Activated naive CD8-positive, alpha-beta T cell treated with anti-CD3 and anti-CD28 coated beads for 36 hours (primary cell): ENCODE measurements at regions not wholly inside any gene's neighbourhood (a gene's known extent, or its start where the extent isn't known, plus 50 kb on each side); places are given as distances from the start of the nearest gene placed in this dataset.
"Not testable (repeated sequence)": the region's sequence is repeated elsewhere in the genome, so short reads cannot be mapped to it uniquely, and the experiment has no call there.

Experiments
- DNase-seq: peaks from one replicate; pipeline ENCODE4 v3.0.0; 2021
- H3K27ac Mint-ChIP-seq: one replicate; pipeline ENCODE4 v1.8.0; 2022; ENCODE audit warnings: mild to moderate bottlenecking, moderate library complexity, mixed read lengths
- H3K27me3 Mint-ChIP-seq: one replicate; pipeline ENCODE4 v1.8.0; 2022; ENCODE audit warnings: mild to moderate bottlenecking, mixed read lengths
- H3K36me3 Mint-ChIP-seq: one replicate; pipeline ENCODE4 v1.8.0; 2021; ENCODE audit warnings: mild to moderate bottlenecking, mixed read lengths
- H3K4me1 Mint-ChIP-seq: one replicate; pipeline ENCODE4 v1.8.0; 2021; ENCODE audit warnings: mixed read lengths
- H3K4me3 Mint-ChIP-seq: one replicate; pipeline ENCODE4 v1.8.0; 2022; ENCODE audit warnings: mild to moderate bottlenecking, moderate library complexity, mixed read lengths
- H3K9me3 Mint-ChIP-seq: one replicate; pipeline ENCODE4 v1.8.0; 2022; ENCODE audit warnings: mixed read lengths

DNA sequence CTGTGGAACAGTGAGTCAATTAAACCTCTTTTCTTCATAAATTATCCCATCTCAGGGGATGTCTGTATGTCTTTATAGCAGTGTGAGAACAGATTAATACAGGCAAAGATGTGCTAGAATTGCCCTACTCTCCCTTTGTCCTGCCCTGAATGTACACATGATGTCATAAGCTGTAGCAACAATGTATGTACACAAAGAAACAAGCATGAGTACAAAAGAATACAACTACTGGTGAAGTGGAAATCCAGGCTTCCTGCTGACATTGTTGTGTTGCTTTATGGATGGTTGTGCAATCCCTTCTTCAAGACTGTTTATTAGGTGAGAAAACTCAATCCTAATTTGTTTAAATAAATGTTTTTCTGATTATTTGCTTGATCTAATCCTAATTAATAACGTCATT, 446.6 kb downstream of the DSC3 start:
- no peak for DNase-seq
- Mint-ChIP-seq H3K4me3 (no peak overlapping the region), H3K36me3 (no peaks in the 10 kb centered on the region), H3K4me1 (no peaks in the 10 kb centered on the region), H3K9me3 (peaks cover 10% of the 10 kb centered on the region), H3K27ac (no peak overlapping the region), H3K27me3 (no peaks in the 10 kb centered on the region)

- not testable (repeated sequence) for H3K27ac Mint-ChIP-seq, DNase-seq, H3K27me3 Mint-ChIP-seq, H3K36me3 Mint-ChIP-seq, H3K4me1 Mint-ChIP-seq, H3K4me3 Mint-ChIP-seq
- H3K9me3 Mint-ChIP-seq, result peaks cover 10% of the 10 kb centered on the region
Measured at GRCh38 chr18:30594911-30595310, 447.6 kb downstream of the DSC3 start.

DNA sequence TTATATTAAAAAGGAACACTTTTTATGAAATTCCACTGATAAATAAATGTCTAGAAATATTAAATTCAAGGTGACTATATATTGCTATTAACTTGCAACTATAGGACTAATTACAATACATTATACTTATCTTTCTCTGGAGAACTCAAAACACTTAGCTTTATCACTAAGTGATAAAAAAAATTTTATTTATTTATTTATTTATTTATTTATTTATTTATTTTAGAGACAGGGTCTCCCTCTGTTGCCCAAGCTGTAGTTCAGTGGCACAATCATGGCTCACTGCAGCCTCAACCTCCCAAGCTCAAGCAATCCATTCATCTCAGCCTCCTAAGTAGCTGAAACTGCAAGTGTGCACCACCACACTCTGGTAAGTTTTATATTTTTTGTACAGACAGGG, 451.1 kb downstream of the DSC3 start:
- Mint-ChIP-seq H3K36me3 (no peaks in the 10 kb centered on the region), H3K4me1 (no peaks in the 10 kb centered on the region), H3K27ac (no peak overlapping the region), H3K4me3 (no peak overlapping the region), H3K9me3 (peaks cover 20% of the 10 kb centered on the region), H3K27me3 (no peaks in the 10 kb centered on the region)
- no peak for DNase-seq

DNA sequence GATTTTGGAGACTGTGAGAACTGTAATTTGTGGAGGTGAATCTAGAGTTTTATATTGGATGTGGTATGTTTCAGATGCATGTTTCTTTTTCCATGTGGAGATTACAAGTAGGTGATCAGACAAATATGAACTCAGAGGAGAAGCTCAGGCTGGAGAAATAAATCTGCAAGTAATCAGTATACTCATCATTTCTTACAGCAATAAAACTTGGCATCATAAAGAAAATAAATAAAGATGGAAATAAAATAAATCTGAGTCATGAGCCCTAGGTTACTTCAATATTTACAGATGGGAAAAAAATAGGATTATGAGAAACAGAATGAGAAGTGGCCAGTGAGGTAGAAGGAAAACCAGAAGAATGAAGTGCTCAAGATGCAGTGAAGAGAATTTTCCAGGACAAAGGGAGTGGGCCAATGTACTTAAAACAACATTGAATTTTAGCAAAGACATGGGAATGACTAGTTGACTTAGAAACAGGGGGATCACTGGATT, 453.8 kb downstream of the DSC3 start:
- H3K9me3 Mint-ChIP-seq, result peaks cover 20% of the 10 kb centered on the region

GRCh38 chr18:30583768-30584167, 458.8 kb downstream of the DSC3 start:
- Mint-ChIP-seq H3K9me3 (peaks cover 7% of the 10 kb centered on the region), H3K4me1 (no peaks in the 10 kb centered on the region), H3K27me3 (no peaks in the 10 kb centered on the region), H3K27ac (no peak overlapping the region), H3K36me3 (no peaks in the 10 kb centered on the region), H3K4me3 (no peak overlapping the region)
- DNase-seq, result no peak

More for the DNA sequence above, 453.8 kb downstream of the DSC3 start:
- Mint-ChIP-seq H3K4me3 (no peak overlapping the region), H3K27me3 (no peaks in the 10 kb centered on the region), H3K36me3 (no peaks in the 10 kb centered on the region), H3K4me1 (no peaks in the 10 kb centered on the region), H3K27ac (no peak overlapping the region)
- DNase-seq, result no peak

DNA sequence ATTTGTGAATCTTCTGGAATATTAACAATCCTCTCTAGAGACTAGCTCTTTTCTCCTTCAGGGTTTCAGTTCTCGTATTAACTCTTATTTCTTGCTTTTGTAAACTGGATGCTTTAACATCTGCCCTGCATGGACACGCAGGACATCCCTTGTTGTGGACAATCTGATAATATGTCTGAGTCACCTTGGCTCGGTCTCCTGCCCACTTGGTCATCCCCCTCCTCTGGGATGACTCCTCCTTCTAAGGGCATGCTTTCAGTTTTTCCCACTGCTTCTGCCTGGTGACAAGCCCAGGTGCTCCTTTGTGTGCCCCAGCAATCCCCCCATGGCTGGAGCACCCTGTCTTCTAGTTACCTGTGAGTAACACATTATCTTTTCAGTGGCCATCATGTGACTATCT, 460.5 kb downstream of the DSC3 start:
- Mint-ChIP-seq H3K4me3 (no peak overlapping the region), H3K27me3 (no peaks in the 10 kb centered on the region), H3K36me3 (no peaks in the 10 kb centered on the region), H3K27ac (no peak overlapping the region), H3K4me1 (no peaks in the 10 kb centered on the region), H3K9me3 (peaks cover 4% of the 10 kb centered on the region)
- DNase-seq, result no peak

GRCh38 chr18:30578707-30579106, 463.8 kb downstream of the DSC3 start:
- Mint-ChIP-seq H3K4me3 (no peak overlapping the region), H3K4me1 (no peaks in the 10 kb centered on the region)
- DNase-seq, result no peak

DNA sequence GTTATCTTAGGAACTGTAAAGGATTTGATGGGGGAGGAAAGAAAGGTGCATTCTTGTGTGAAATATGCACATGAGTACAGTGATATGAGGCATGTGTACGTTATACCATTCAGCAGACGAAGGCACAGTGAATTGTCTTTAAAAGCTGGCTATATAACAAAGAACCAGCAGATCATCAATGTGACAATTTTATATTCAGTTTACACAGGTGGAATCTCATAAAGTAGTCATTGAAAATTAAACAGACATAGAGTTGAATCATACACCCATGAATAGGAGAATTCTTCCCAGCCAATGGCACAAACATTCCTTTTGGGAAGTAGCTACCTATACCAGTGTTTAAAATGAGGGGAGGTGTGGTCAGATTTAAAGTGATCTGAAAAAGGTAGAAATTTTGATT, 470.3 kb downstream of the DSC3 start:
- Mint-ChIP-seq H3K4me3 (no peak overlapping the region), H3K27ac (no peak overlapping the region), H3K4me1 (no peaks in the 10 kb centered on the region)

More at GRCh38 chr18:30578707-30579106, 463.8 kb downstream of the DSC3 start:
- peaks cover 1% of the 10 kb centered on the region for H3K9me3 Mint-ChIP-seq
- no peak overlapping the region for H3K27ac Mint-ChIP-seq
- H3K27me3 Mint-ChIP-seq, result no peaks in the 10 kb centered on the region
- no peaks in the 10 kb centered on the region for H3K36me3 Mint-ChIP-seq

GRCh38 chr18:30568333-30568732, 474.2 kb downstream of the DSC3 start:
- peaks cover 7% of the 10 kb centered on the region for H3K9me3 Mint-ChIP-seq
- H3K36me3 Mint-ChIP-seq, result no peaks in the 10 kb centered on the region
- no peaks in the 10 kb centered on the region for H3K27me3 Mint-ChIP-seq
- no peak overlapping the region for H3K27ac Mint-ChIP-seq
- H3K4me1 Mint-ChIP-seq, result no peaks in the 10 kb centered on the region
- no peak overlapping the region for H3K4me3 Mint-ChIP-seq
- no peak for DNase-seq

More for the DNA sequence above, 470.3 kb downstream of the DSC3 start:
- Mint-ChIP-seq H3K36me3 (no peaks in the 10 kb centered on the region), H3K27me3 (no peaks in the 10 kb centered on the region), H3K9me3 (peaks cover 7% of the 10 kb centered on the region)
- DNase-seq, result no peak

DNA sequence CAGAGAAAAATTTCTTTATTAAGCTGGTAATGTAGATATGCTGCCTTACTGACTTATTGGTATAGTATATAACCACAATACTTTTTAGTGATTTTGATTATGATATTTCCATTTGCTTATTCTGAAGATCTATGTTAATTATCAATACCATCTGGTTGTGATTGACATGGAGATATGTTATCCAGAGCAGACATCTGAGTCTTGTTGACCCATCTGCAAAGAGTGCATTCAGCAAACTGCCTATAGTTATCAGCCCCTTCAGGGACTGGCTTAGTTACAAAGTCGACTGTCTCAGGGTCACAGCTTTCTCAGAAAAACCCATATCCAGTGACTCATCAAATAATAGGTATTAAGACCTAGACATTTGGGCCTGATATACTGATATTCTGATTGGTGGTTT, 475.7 kb downstream of the DSC3 start:
- DNase-seq, result no peak
- Mint-ChIP-seq H3K27me3 (no peaks in the 10 kb centered on the region), H3K27ac (no peak overlapping the region), H3K36me3 (no peaks in the 10 kb centered on the region), H3K4me3 (no peak overlapping the region), H3K4me1 (no peaks in the 10 kb centered on the region), H3K9me3 (peaks cover 5% of the 10 kb centered on the region)

- H3K9me3 Mint-ChIP-seq, result no peaks in the 10 kb centered on the region
- no peak for DNase-seq
- H3K4me3 Mint-ChIP-seq, result no peak overlapping the region
- H3K4me1 Mint-ChIP-seq, result no peaks in the 10 kb centered on the region
- no peaks in the 10 kb centered on the region for H3K36me3 Mint-ChIP-seq
- H3K27me3 Mint-ChIP-seq, result no peaks in the 10 kb centered on the region
- H3K27ac Mint-ChIP-seq, result no peak overlapping the region
Measured at GRCh38 chr18:30562231-30562630, 480.3 kb downstream of the DSC3 start.

- DNase-seq, result no peak
- Mint-ChIP-seq H3K27ac (no peak overlapping the region), H3K27me3 (no peaks in the 10 kb centered on the region), H3K4me3 (no peak overlapping the region), H3K36me3 (no peaks in the 10 kb centered on the region), H3K4me1 (no peaks in the 10 kb centered on the region), H3K9me3 (peaks cover 3% of the 10 kb centered on the region)
Measured at GRCh38 chr18:30556112-30556511, 486.4 kb downstream of the DSC3 start.

- no peaks in the 10 kb centered on the region for H3K27me3 Mint-ChIP-seq
- H3K36me3 Mint-ChIP-seq, result no peaks in the 10 kb centered on the region
- no peaks in the 10 kb centered on the region for H3K9me3 Mint-ChIP-seq
- H3K4me3 Mint-ChIP-seq, result no peak overlapping the region
- no peaks in the 10 kb centered on the region for H3K4me1 Mint-ChIP-seq
- H3K27ac Mint-ChIP-seq, result no peak overlapping the region
- DNase-seq, result no peak
Measured at GRCh38 chr18:30545393-30545792, 497.1 kb downstream of the DSC3 start.

DNA sequence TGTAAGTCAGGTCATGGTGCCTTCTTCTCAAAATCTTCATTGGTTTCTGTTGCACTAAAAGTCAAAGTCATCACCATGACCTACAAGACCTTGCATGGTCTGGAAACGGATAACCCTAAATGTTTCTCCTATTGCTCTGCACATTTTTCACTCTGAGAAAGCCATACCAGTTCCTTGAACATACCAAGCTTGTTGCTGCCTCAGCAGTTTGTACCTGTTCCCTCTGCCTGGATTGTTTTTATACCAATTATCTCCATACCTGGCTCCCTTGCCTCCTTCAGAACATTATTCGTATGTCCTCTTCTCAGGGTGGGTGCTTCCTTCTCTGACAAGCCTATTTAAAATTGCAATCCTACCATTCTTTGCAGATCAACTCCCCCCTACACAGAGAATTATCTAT, 498.4 kb downstream of the DSC3 start:
- Mint-ChIP-seq H3K4me1 (no peaks in the 10 kb centered on the region), H3K9me3 (no peaks in the 10 kb centered on the region), H3K27me3 (no peaks in the 10 kb centered on the region), H3K36me3 (no peaks in the 10 kb centered on the region), H3K4me3 (no peak overlapping the region), H3K27ac (no peak overlapping the region)
- DNase-seq, result no peak

DNA sequence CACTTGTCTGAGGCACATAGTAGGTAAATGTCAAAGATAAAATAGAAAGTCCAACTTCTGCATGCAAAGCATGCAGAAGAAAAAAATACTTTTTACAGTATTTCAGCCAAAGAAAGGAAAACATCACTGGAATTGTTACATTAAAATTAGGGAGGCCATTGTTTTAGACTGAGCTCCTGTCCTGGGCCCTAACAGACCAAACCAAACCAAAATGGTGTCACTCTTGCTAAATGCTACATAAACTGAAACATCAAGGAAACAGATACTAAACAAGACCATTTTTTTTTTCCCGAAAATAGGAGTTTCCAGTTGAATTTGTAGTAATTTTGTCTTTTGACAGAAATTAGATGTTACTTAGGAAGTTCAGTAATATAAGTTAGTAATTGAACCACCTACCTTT, 508.8 kb downstream of the DSC3 start:
- Mint-ChIP-seq H3K4me3 (no peak overlapping the region), H3K4me1 (no peaks in the 10 kb centered on the region), H3K27me3 (no peaks in the 10 kb centered on the region), H3K9me3 (peaks cover 2% of the 10 kb centered on the region), H3K36me3 (no peaks in the 10 kb centered on the region), H3K27ac (no peak overlapping the region)
- no peak for DNase-seq

DNA sequence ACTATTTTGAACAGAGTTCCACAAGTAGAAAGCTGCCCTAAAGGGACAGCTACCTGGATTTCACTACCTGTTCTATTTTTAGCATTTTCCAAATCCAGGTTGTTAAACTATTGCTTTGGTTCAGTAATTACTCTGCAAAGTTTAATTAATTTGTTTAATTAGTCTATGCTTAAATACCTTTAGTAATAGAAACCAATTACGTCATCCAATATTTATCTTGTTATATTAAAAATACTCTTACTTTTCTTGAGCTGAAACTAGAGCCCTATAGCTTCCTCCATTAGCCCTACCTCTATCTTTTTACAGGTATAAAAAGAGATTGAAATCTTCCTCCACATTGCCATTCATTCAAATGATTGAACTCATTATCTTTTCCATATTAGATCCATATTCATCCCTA, 514.6 kb downstream of the DSC3 start:
- Mint-ChIP-seq H3K4me3 (no peak overlapping the region), H3K27me3 (no peaks in the 10 kb centered on the region), H3K9me3 (peaks cover 6% of the 10 kb centered on the region), H3K36me3 (no peaks in the 10 kb centered on the region), H3K4me1 (no peaks in the 10 kb centered on the region), H3K27ac (no peak overlapping the region)
- no peak for DNase-seq

DNA sequence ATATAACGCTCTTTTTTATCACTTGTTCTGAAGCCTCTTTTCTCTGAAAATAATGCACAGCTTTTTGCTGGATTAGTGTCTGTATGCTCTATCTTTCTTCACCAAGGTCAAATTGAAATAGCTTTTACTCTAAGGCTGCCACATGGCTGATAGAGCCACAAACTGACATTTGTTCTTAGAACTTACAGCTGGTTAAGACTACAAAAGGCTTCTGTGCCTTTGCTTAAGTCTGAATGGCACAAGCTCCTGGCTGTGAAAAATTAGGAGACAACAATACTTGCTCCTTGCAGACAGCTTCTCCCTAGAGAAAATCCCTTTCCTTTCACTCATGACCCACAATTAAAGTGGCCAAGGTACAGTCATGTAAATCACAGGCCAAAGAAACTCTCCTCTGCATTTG, 515.3 kb downstream of the DSC3 start:
- Mint-ChIP-seq H3K9me3 (peaks cover 6% of the 10 kb centered on the region), H3K4me3 (no peak overlapping the region), H3K36me3 (no peaks in the 10 kb centered on the region), H3K27ac (no peak overlapping the region), H3K4me1 (no peaks in the 10 kb centered on the region), H3K27me3 (no peaks in the 10 kb centered on the region)
- DNase-seq, result no peak
